PC-9 (cell line): ENCODE measurements at regions not wholly inside any gene's neighbourhood (a gene's known extent, or its start where the extent isn't known, plus 50 kb on each side); places are given as distances from the start of the nearest gene placed in this dataset.
"Not testable (repeated sequence)": the region's sequence is repeated elsewhere in the genome, so short reads cannot be mapped to it uniquely, and the experiment has no call there.

Experiments used
- BruUV-seq: library from RNA; stranded (reverse); fragments of 400-500 nt; replicated peaks from 2 replicates; lab custom pipeline; 2021; lab: Mats Ljungman, UMichigan
- CTCF ChIA-PET: fragments of 300-600 bp; sonication (Branson Sonifier 250); formaldehyde crosslinking; loops from one replicate; lab custom pipeline; 2022; ENCODE audit warnings: antibody characterized with exemption; lab: Charles Lee
- POLR2A ChIA-PET: fragments of 300-600 bp; sonication (Branson Sonifier 250); formaldehyde crosslinking; loops from one replicate; lab custom pipeline; 2022; ENCODE audit warnings: antibody characterized with exemption; ENCODE audit not compliant: unreplicated experiment; lab: Charles Lee
- DNase-seq, 2 experiments: peaks; one replicate each; pipeline versions ENCODE4 v3.0.0 to v3.0.0-alpha.2; 2015 to 2022; ENCODE audit warnings: mixed read lengths in 1 of 2
- H2AFZ ChIP-seq: fragments of 200-600 bp; sonication (generic); 2 replicates; pipeline ENCODE4 v1.8.1; 2017; ENCODE audit warnings: antibody characterized with exemption
- H3F3A ChIP-seq: fragments of 200-600 bp; sonication (generic); 2 replicates; pipeline ENCODE4 v1.8.1; 2017; ENCODE audit warnings: antibody characterized with exemption, mild to moderate bottlenecking, low read depth; ENCODE audit not compliant: insufficient read depth
- H3K27ac ChIP-seq: fragments of 200-600 bp; sonication (generic); 2 replicates; pipeline ENCODE4 v1.6.1; 2016; ENCODE audit warnings: mixed run types
- H3K27me3 ChIP-seq: fragments of 200-600 bp; sonication (generic); 2 replicates; pipeline ENCODE4 v1.6.1; 2016; ENCODE audit warnings: low read depth, mixed run types; ENCODE audit not compliant: insufficient read depth
- H3K36me3 ChIP-seq: fragments of 200-600 bp; sonication (generic); 2 replicates; pipeline ENCODE4 v1.6.1; 2016; ENCODE audit warnings: low read depth, mixed run types
- H3K4me1 ChIP-seq: fragments of 200-600 bp; sonication (generic); replicated peaks from 2 replicates; pipeline ENCODE4 v1.6.1; 2016; ENCODE audit warnings: mixed run types; ENCODE audit not compliant: insufficient read depth
- H3K4me2 ChIP-seq: fragments of 200-600 bp; sonication (generic); 2 replicates; pipeline ENCODE4 v1.6.1; 2017; ENCODE audit warnings: mixed run types
- H3K4me3 ChIP-seq: fragments of 200-600 bp; sonication (generic); 2 replicates; pipeline ENCODE4 v1.6.1; 2016; ENCODE audit warnings: mixed run types
- H3K79me2 ChIP-seq: fragments of 200-600 bp; sonication (generic); 2 replicates; pipeline ENCODE4 v1.6.1; 2017; ENCODE audit warnings: low read depth, mixed run types
- H3K9me2 ChIP-seq: fragments of 200-600 bp; sonication (generic); 2 replicates; pipeline ENCODE4 v1.8.1; 2017; ENCODE audit warnings: mild to moderate bottlenecking; ENCODE audit not compliant: insufficient read depth
- H3K9me3 ChIP-seq: fragments of 200-600 bp; sonication (generic); 2 replicates; pipeline ENCODE4 v1.8.1; 2016; ENCODE audit warnings: low read depth; ENCODE audit not compliant: insufficient read depth
- H4K20me1 ChIP-seq: fragments of 200-600 bp; sonication (generic); 2 replicates; pipeline ENCODE4 v1.8.1; 2017; ENCODE audit not compliant: insufficient read depth
- EZH2 ChIP-seq: fragments of 200-600 bp; sonication (generic); IDR thresholded peaks from 2 replicates; pipeline ENCODE4 v1.8.0; 2017; ENCODE audit warnings: antibody characterized with exemption, low read depth
- intact Hi-C: fragments of 100-400 bp; cut with micrococcal nuclease; formaldehyde crosslinking; loops from one replicate; pipeline ENCODE4 v1.10.0; 2022; ENCODE audit not compliant: unreplicated experiment
- TF ChIP-seq, protein P1 (sequence below): fragments of 200-600 bp; sonication (generic); conservative IDR thresholded peaks from 2 replicates; pipeline ENCODE4 v1.6.1; 2017; ENCODE audit warnings: mixed run types, antibody characterized with exemption, mild to moderate bottlenecking, moderate library complexity

DNA sequence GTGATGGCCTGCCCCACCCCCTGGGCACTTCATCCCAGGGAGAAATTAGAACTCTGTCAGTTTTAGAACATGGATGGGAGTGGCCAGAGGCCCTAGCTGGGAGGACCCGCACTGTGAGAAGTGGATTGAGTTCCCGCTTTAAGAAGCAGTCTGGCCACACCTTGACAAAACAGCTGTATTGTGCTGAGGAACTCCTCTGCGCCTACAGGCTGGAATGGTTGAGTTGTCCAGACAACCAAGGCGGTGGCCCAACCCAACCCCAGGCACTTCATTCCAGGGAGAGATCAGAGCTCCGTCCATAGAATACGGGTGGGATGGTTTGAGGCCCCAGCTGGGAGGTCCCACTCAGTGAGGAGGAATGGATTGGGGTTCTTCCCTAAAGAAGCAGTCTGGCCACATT is 196.0 kb downstream of the TMEM26 start:
- TF ChIP-seq, protein P1, sequence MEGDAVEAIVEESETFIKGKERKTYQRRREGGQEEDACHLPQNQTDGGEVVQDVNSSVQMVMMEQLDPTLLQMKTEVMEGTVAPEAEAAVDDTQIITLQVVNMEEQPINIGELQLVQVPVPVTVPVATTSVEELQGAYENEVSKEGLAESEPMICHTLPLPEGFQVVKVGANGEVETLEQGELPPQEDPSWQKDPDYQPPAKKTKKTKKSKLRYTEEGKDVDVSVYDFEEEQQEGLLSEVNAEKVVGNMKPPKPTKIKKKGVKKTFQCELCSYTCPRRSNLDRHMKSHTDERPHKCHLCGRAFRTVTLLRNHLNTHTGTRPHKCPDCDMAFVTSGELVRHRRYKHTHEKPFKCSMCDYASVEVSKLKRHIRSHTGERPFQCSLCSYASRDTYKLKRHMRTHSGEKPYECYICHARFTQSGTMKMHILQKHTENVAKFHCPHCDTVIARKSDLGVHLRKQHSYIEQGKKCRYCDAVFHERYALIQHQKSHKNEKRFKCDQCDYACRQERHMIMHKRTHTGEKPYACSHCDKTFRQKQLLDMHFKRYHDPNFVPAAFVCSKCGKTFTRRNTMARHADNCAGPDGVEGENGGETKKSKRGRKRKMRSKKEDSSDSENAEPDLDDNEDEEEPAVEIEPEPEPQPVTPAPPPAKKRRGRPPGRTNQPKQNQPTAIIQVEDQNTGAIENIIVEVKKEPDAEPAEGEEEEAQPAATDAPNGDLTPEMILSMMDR: no peak
- no peak for TF ChIP-seq EZH2
- H3K4me3 ChIP-seq: no peak overlapping the region
- no peak overlapping the region for H3K4me2 ChIP-seq
- intact Hi-C loops: no loop called here
- peaks cover 9% of the 10 kb centered on the region; the same call in 1 of the 2 replicates for H3K9me3 ChIP-seq
- H3K79me2 ChIP-seq: no peaks in the 10 kb centered on the region
- no peak for DNase-seq
- no peaks in the 10 kb centered on the region for H3K4me1 ChIP-seq
- no peak overlapping the region for H2AFZ ChIP-seq
- H4K20me1 ChIP-seq: no peaks in the 10 kb centered on the region
- no peaks in the 10 kb centered on the region for H3K36me3 ChIP-seq
- no peaks in the 10 kb centered on the region for H3F3A ChIP-seq
- H3K27me3 ChIP-seq: no peaks in the 10 kb centered on the region
- H3K27ac ChIP-seq: no peak overlapping the region
- no TSS peak for BruUV-seq
- CTCF ChIA-PET: no interaction called here
- POLR2A ChIA-PET: no interaction called here
- H3K9me2 ChIP-seq: no peaks in the 10 kb centered on the region

- H4K20me1 ChIP-seq, H3K9me2 ChIP-seq, H3K4me2 ChIP-seq, POLR2A ChIA-PET, H3K79me2 ChIP-seq, H3F3A ChIP-seq, intact Hi-C loops, H3K27ac ChIP-seq, H2AFZ ChIP-seq, H3K4me3 ChIP-seq, DNase-seq, H3K27me3 ChIP-seq, H3K9me3 ChIP-seq, H3K4me1 ChIP-seq, H3K36me3 ChIP-seq, BruUV-seq, CTCF ChIA-PET: not testable (repeated sequence)
Measured at GRCh38 chr10:61252326-61252725, 200.9 kb downstream of the TMEM26 start.

GRCh38 chr10:61251089-61251488 is 202.1 kb downstream of the TMEM26 start:
- H4K20me1 ChIP-seq: no peaks in the 10 kb centered on the region
- no peaks in the 10 kb centered on the region for H3K27me3 ChIP-seq
- no peaks in the 10 kb centered on the region; the same call in 1 of the 2 replicates for H3K9me2 ChIP-seq
- H3K79me2 ChIP-seq: no peaks in the 10 kb centered on the region
- no peak for DNase-seq
- no TSS peak for BruUV-seq
- ChIA-PET CTCF (no interaction called here), POLR2A (no interaction called here)
- intact Hi-C loops: no loop called here
- no peak overlapping the region for H3K4me2 ChIP-seq
- no peak overlapping the region for H3K4me3 ChIP-seq
- no peak overlapping the region for H3K27ac ChIP-seq
- H3K9me3 ChIP-seq: peaks cover 9% of the 10 kb centered on the region; the same call in 1 of the 2 replicates
- no peaks in the 10 kb centered on the region for H3F3A ChIP-seq
- H3K4me1 ChIP-seq: no peaks in the 10 kb centered on the region
- no peak overlapping the region for H2AFZ ChIP-seq
- TF ChIP-seq, protein P1: no peak
- no peak for TF ChIP-seq EZH2
- H3K36me3 ChIP-seq: no peaks in the 10 kb centered on the region

DNA sequence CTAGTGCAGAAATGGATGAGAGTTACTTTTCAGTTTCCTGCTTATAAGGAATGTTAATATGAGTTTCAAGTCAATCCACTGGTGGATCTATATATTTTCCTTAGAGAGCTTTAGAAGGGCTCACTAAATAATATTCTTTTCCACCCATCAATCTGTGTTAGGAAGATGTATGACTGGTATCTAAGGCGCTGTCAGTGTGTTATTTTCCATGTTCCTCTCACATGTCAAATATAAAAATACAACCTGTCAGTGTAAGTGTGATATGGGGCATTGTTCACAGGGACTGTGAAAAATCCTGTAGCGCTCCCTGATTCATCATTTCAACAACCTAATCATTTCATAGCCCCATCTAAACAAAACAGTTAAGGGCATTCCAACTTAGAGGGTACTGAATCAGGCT is 203.1 kb downstream of the TMEM26 start:
- intact Hi-C loops: no loop called here
- no TSS peak for BruUV-seq
- Histone ChIP-seq H3K9me2 (no peaks in the 10 kb centered on the region; the same call in 1 of the 2 replicates), H3K4me3 (no peak overlapping the region), H3K27ac (no peak overlapping the region), H3K4me2 (no peak overlapping the region), H3K79me2 (no peaks in the 10 kb centered on the region), H3K4me1 (no peaks in the 10 kb centered on the region), H2AFZ (no peak overlapping the region), H3K36me3 (no peaks in the 10 kb centered on the region), H3F3A (no peaks in the 10 kb centered on the region), H3K9me3 (peaks cover 6% of the 10 kb centered on the region; the same call in 1 of the 2 replicates), H3K27me3 (no peaks in the 10 kb centered on the region), H4K20me1 (no peaks in the 10 kb centered on the region)
- TF ChIP-seq, protein P1: no peak
- no peak for TF ChIP-seq EZH2
- DNase-seq: no peak
- ChIA-PET CTCF (no interaction called here), POLR2A (no interaction called here)
